ENCODE measurements at regions not wholly inside any gene's neighbourhood (a gene's known extent, or its start where the extent isn't known, plus 50 kb on each side); places are given as distances from the start of the nearest gene placed in this dataset.
"Not testable (repeated sequence)": the region's sequence is repeated elsewhere in the genome, so short reads cannot be mapped to it uniquely, and the experiment has no call there.

DNA sequence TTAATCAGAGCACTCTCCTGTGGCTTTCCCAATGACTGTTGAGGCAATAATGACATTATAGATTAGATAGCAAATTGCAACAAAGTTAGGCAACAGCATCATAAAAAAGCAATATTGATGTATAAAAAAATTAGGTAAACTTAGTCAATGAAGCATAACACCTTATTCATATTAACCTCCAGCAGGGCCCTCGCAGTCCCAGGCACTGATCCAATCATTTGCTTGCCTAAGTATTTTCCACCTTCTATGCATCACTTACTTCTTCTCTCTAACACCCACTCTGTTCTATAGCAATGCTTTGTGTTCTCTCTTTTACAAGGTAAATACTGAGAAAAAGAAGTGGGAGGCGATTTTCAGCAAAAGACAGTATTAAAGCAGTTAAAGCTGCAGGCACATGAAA lies 833.5 kb upstream of the ADGRL3 start:
- DNase-seq (ENCODE audit: low spot score): no peak

DNA sequence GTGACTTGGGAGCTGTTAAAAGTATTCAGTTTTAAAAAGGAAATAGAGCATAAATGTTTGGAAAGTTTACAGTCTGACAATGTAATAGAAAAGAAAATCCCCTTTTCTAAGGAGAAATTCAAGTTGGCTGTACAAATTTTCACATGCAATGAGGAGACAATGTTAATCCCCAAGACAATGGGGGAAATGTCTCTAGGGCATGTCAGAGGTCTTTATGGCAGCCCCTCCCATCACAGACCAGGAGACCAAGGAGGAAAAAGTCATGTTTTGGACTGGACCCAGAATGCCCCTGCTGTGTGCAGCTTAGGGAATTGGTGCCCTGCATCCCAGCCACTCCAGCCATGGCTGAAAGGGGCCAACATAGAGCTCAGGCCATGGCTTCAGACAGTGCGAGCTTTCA lies 831.1 kb upstream of the ADGRL3 start:
- DNase-seq (ENCODE audit: low spot score): no peak

DNA sequence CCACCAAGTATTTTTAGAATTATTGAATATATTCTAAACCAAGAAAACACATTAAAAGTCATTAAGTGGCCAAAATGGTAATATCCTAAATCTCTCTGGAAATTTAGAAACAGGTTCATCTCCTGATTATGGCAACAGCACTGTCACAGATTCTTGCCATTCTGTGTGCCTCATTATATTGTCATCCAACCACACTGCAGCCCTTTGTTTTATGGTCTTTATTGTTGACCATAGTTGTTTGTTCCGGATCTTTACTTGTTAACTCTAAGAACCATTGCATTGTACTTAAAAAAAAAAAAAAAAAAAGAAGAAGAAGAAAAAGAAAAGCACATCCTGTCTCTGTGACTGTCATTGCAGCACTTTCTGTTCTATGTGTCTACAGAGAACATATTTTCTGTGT lies 822.1 kb upstream of the ADGRL3 start:
- DNase-seq (ENCODE audit: low spot score): no peak

GRCh38 chr4:60384516-60384915 lies 815.6 kb upstream of the ADGRL3 start:
- DNase-seq (ENCODE audit: low spot score): no peak

DNA sequence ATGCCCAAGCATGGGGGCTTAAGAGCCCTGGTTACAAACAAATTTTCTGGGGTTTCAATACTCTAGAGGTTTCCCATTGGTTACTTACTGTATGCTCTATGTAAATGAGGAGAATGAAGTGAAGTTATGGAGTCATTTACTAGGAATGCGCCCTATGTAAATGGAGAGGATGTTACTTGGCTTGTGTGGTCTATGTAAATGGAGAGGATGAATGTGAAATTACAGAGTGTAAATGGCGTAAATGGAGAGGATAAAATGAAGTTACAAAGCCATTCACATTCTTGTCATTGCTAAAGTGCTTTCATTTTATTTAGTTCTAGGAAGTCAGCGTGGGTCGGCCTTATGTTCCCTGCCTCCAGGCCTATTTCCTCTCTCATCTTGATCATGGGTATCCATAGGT lies 810.5 kb upstream of the ADGRL3 start:
- no peak for DNase-seq (ENCODE audit: low spot score)

GRCh38 chr4:60396341-60397049 lies 803.6 kb upstream of the ADGRL3 start:
- no peak for DNase-seq (ENCODE audit: low spot score)

DNA sequence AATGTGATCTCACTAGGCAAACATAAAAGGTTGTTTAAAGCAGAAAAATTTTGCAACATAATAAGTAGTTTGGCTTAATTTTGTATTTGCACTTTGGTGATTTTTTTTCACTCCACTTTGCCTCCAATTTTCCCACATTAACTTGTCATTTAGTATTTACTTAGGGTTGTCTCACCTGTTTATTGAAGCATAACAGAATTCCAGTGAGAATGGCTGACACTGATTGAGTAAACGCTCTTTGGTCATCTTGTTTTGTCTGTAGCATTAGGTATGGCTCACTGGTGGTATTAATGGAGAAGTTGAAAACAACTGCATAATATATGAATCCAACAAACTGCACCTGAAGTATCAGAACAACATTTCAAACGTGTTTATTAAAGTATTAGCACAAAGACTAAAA lies 799.5 kb upstream of the ADGRL3 start:
- DNase-seq (ENCODE audit: low spot score): no peak

DNA sequence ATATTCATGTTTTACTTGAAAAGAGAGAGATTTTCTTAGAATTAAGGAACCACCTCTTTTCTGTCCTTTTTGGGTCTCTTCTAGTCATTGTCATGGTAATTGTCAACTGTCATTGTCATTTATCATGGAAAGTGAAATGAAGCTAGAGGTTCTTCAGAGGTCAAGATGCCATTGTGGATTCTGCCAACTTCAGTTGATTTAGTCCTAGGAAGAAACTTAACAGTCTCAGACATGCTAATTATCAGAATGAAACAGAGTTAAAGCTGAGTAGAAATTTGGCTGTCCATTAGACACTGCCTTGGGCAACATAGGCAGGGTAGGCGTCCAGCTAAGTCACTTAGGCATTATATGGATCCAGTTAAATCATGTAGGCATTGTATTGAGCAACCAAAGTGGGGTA lies 796.1 kb upstream of the ADGRL3 start:
- DNase-seq (ENCODE audit: low spot score): no peak

GRCh38 chr4:60422439-60422838 lies 777.7 kb upstream of the ADGRL3 start:
- no peak for DNase-seq (ENCODE audit: low spot score)

DNA sequence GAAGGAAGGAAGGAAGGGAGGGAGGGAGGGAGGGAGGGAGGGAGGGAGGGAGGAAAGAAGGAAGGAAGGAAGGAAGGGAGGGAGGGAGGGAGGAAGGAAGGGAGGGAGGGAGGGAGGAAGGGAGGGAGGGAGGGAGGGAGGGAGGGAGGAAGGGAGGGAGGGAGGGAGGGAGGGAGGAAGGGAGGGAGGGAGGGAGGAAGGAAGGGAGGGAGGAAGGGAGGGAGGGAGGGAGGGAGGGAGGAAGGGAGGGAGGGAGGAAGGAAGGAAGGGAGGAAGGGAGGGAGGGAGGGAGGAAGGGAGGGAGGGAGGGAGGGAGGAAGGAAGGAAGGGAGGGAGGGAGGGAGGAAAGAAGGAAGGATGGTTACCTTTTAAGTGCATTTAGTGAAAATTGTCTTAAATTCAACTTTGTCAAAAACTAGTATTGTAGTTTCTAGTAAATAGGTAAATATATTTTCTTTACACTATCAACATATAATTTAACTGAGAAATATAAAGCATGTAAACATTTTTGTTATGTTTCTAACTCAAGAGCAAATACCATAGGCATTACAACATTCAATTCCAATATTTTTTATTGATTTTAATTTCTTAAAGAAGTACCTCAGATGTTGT lies 776.4 kb upstream of the ADGRL3 start:
- not testable (repeated sequence) for DNase-seq (ENCODE audit: low spot score)

DNA sequence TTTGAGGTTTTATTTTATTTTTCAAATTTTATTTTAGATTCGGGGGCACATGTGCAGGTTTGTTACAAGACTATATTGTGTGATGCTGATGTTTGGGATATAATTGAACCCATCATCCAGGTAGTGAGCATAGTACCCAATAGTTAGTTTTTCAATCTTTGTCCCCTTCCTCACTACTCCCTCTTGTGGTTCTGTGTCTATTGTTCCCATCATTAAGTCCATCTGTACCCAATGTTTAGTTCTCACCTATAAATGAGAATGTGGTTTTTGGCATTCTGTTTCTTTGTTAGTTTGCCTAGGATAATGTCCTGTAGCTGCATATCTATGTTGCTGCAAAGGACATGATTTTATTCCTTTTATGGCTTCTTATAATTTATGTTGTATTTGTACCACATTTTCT lies 767.2 kb upstream of the ADGRL3 start:
- no peak for DNase-seq (ENCODE audit: low spot score)

DNA sequence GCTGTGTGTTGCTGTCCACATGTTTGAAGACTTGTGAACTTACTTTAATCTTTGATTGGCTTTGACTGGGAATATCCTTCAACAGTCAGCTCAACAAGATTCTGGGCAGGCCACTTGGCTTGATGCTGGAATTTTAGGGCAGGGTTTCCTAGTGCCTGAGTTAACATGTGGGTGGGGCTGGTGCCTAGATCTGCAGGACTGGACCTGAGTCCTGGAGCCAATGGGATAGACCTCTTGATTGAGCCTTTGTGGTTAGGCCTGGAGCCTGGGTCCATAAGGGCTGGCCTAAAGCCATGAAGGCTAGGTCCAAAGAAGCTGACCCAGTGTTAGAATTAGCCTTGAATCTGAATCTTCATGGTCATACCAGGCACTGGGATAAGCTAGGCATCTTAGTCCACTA lies 757.1 kb upstream of the ADGRL3 start:
- DNase-seq (ENCODE audit: low spot score): no peak

DNA sequence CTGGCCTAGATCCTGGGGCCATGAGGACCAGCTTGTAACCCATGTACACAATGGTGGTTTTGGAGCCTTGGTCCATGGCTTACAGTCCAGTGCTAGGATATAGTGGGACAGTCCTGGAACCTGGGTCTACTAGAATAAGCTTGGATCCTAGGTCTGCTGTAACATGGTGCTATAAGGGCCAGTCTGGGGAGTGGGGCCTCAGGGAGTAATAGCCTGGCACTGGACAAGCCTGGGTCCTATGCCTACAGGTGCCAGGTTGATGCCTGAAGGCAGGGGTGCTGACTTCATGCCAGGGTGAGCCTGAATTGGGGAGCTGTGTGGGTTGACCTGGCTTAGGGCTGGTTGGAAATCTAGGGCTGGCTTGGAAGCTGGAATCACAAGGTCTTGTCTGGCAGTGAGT lies 756.3 kb upstream of the ADGRL3 start:
- DNase-seq (ENCODE audit: low spot score): no peak

DNA sequence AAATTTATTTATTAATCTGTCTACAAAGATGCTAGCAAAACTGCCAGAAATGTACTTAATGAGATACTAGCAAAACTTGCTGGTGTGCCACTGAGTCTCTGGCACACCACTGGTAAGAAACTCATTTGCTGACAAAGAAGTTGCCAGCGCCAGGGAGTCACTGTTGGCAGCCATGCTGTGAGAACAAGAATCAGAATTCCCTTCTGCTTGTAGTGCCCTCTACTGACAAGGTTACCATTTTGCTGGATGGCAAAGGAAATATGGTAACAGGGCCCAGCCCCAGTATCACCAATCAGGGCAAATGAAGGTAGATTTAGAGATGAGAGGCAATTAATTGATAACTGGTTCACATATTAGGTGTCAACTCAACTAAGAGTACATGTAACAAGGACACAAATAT lies 750.1 kb upstream of the ADGRL3 start:
- no peak for DNase-seq (ENCODE audit: low spot score)

GRCh38 chr4:60452266-60452665 lies 747.9 kb upstream of the ADGRL3 start:
- DNase-seq (ENCODE audit: low spot score): no peak

DNA sequence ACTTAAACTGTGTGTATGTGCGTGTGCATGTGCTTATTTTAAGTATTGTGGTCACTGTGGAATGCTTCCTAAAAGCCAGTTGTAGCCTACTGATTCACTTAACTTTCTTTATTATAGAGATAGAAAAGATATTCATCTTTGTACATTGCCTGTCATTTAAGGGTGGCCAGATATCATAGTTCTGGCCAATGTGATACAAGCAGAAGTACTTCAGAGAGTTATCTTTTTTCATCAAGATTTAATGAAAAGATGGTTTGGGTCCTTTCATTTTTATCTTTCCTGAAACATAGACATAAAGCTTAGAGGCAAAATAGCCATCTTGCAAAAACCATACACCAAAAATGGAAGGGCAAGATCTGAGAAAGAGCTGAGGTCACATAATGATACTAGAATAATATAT lies 744.7 kb upstream of the ADGRL3 start:
- no peak for DNase-seq (ENCODE audit: low spot score)

DNA sequence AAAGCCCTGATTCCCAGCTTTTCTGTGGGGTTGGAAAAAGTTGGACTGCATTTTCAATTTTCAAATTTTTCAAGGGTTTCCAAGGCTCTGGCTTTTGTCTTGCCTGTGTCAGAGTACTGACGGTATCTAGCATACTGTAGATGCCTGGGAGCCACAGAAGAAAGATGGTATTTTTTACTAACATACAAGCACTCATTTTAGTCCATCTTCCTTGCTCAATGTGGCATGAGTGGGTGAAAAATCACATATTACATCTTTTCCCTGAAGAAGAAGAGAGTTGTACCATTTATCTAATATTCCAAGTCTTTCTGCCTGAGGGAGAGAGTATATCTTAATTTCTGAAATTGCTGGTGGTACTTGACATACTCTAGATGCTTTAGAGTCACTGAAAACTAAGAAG lies 738.6 kb upstream of the ADGRL3 start:
- DNase-seq (ENCODE audit: low spot score): no peak

GRCh38 chr4:60463857-60464502 lies 736.1 kb upstream of the ADGRL3 start:
- no peak for DNase-seq (ENCODE audit: low spot score)

DNA sequence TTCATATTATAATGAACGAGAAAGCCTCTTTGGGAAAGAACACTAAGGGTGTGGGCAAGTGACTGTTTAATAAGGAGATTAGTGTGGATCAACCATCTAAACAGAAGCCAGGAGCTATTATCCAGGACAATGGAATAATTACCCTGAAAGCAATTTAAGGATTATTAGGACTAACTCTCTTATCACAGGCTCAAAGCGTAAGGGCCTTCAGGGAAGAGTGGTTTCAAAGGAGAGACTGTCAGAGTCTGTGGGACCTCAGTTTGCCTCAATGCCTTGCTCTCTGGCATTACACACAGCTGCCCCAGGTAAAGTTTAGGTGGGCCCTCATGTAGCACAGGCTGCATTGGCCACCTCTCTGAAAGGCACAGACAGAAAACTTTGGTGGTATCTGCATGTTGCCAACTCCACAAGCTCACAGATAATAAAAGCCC lies 717.2 kb upstream of the ADGRL3 start:
- DNase-seq (ENCODE audit: low spot score): no peak

DNA sequence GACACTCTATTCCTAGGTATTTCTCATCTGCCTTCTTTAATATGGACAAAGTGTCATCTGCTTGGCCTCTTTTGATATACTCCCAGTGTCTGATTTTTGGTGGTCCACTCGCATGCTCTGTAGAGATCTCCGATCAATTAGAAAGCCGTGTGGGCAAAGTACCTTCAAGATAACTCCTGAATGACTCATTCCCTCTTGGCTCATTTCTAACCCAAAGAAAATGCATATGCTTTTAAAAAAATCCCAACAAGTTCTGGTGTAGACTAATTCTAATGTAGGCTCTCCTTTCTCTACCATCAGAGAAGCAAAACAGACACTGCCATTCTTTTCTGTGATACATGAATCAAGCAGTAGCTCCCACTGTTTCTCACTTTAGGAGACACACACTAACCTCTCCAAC lies 714.9 kb upstream of the ADGRL3 start:
- DNase-seq (ENCODE audit: low spot score): no peak

GRCh38 chr4:60487118-60487761 lies 712.9 kb upstream of the ADGRL3 start:
- DNase-seq (ENCODE audit: low spot score): not testable (repeated sequence)

GRCh38 chr4:60500810-60501209 lies 699.3 kb upstream of the ADGRL3 start:
- DNase-seq (ENCODE audit: low spot score): no peak

GRCh38 chr4:60502733-60503132 lies 697.4 kb upstream of the ADGRL3 start:
- DNase-seq (ENCODE audit: low spot score): no peak

All from SW480 (cell line).